ENCODE measurements at regions not wholly inside any gene's neighbourhood (a gene's known extent, or its start where the extent isn't known, plus 50 kb on each side); places are given as distances from the start of the nearest gene placed in this dataset.

- no peak for TF ChIP-seq TAF1 (IDR thresholded peaks at IDR 0.05; ENCODE audit: borderline replicate concordance, low read depth, low read length)
- FAIRE-seq (no peak), DNase-seq (ENCODE audit: insufficient read length) (no peak)
Observed at GRCh38 chr2:37873749-37874330, 51.2 kb upstream of the RMDN2 start.

- FAIRE-seq (peak; percentile 83), DNase-seq (ENCODE audit: insufficient read length) (no peak)
- peak; percentile 22; the same call in 1 of the 2 replicates for TF ChIP-seq POLR2AphosphoS5 (IDR thresholded peaks at IDR 0.05; ENCODE audit: low read depth, low read length)
- no peak for TF ChIP-seq TAF1 (IDR thresholded peaks at IDR 0.05; ENCODE audit: borderline replicate concordance, low read depth, low read length)
- TF ChIP-seq POLR2A (IDR thresholded peaks at IDR 0.05; ENCODE audit: low read depth, low read length), result no peak
Observed at GRCh38 chr2:37874470-37874869, 50.6 kb upstream of the RMDN2 start.

All from GM12892 (cell line).